CD14-positive monocyte (primary cell): ENCODE measurements at regions not wholly inside any gene's neighbourhood (a gene's known extent, or its start where the extent isn't known, plus 50 kb on each side); places are given as distances from the start of the nearest gene placed in this dataset.

ENCODE experiments used
- DNase-seq, 3 donors: peaks; one replicate each; pipeline ENCODE4 v3.0.0-alpha.2; 2011 to 2022
- H2AFZ ChIP-seq: 2 replicates; pipeline ENCODE4 v1.6.0; 2012; ENCODE audit warnings: mild to moderate bottlenecking, low read depth, low read length, inconsistent platforms; ENCODE audit not compliant: insufficient read depth, poor library complexity, severe bottlenecking
- H3K27ac ChIP-seq, 2 donors: 1 replicate in 1 of 2; 2 replicates in 1 of 2; pipeline ENCODE4 v1.5.1; 2012 to 2013; ENCODE audit warnings: low read length in 2 of 2, control low read depth in 1 of 2, inconsistent platforms in 1 of 2, low read depth in 1 of 2, mild to moderate bottlenecking in 1 of 2
- H3K27me3 ChIP-seq, 2 donors: one replicate each; pipeline versions ENCODE4 v1.6.0 to v1.6.1; 2011 to 2013; ENCODE audit warnings: low read length in 2 of 2; ENCODE audit not compliant: control insufficient read depth in 2 of 2, insufficient read depth in 2 of 2
- H3K36me3 ChIP-seq, 2 donors: replicated peaks in 1 of 2; 1 replicate in 1 of 2; 2 replicates in 1 of 2; pipeline versions ENCODE4 v1.5.1 to v1.6.1; 2012 to 2013; ENCODE audit warnings: low read length in 2 of 2, control low read depth in 1 of 2, inconsistent platforms in 1 of 2, mild to moderate bottlenecking in 1 of 2; ENCODE audit not compliant: insufficient read depth in 2 of 2, control insufficient read depth in 1 of 2
- H3K4me1 ChIP-seq, 2 donors: 1 replicate in 1 of 2; 2 replicates in 1 of 2; pipeline versions ENCODE4 v1.5.1 to v1.6.1; 2012 to 2013; ENCODE audit warnings: low read length in 2 of 2, control low read depth in 1 of 2, inconsistent platforms in 1 of 2, mild to moderate bottlenecking in 1 of 2, moderate library complexity in 1 of 2; ENCODE audit not compliant: insufficient read depth in 2 of 2, control insufficient read depth in 1 of 2
- H3K4me2 ChIP-seq: replicated peaks from 2 replicates; pipeline ENCODE3; 2012; ENCODE audit warnings: low read length, moderate library complexity, mild to moderate bottlenecking; ENCODE audit not compliant: poor library complexity, severe bottlenecking; ENCODE audit errors: extremely low read depth
- H3K4me3 ChIP-seq, 3 experiments: fragments of 200-600 bp in 1 of 3; sonication (generic) in 1 of 3; replicated peaks in 1 of 3; 1 replicate in 2 of 3; 2 replicates in 1 of 3; pipeline ENCODE4 v1.5.1; 2011 to 2013; ENCODE audit warnings: low read length in 3 of 3, mild to moderate bottlenecking in 3 of 3, control low read depth in 2 of 3, low read depth in 2 of 3, inconsistent platforms in 1 of 3, moderate library complexity in 1 of 3
- H3K79me2 ChIP-seq: 2 replicates; pipeline ENCODE4 v1.6.0; 2012; ENCODE audit warnings: mild to moderate bottlenecking, control low read depth, inconsistent platforms, low read length, moderate library complexity; ENCODE audit not compliant: insufficient read depth
- H3K9ac ChIP-seq: 2 replicates; pipeline ENCODE4 v1.6.0; 2017; ENCODE audit warnings: low read length, mild to moderate bottlenecking; ENCODE audit not compliant: insufficient read depth, poor library complexity, severe bottlenecking
- H3K9me3 ChIP-seq, 2 donors: replicated peaks in 1 of 2; 1 replicate in 1 of 2; 2 replicates in 1 of 2; pipeline versions ENCODE4 v1.5.1 to v1.6.1; 2012 to 2013; ENCODE audit warnings: low read length in 2 of 2, control low read depth in 1 of 2; ENCODE audit not compliant: control insufficient read depth in 1 of 2, insufficient read depth in 1 of 2
- H4K20me1 ChIP-seq: 2 replicates; pipeline ENCODE4 v1.6.0; 2012; ENCODE audit warnings: mild to moderate bottlenecking, low read length, control low read depth, moderate library complexity; ENCODE audit not compliant: insufficient read depth
- H3K27ac Mint-ChIP-seq, 7 donors: one replicate each; pipeline ENCODE4 v1.8.0; 2020; ENCODE audit warnings: mild to moderate bottlenecking in 7 of 7, mixed read lengths in 7 of 7, moderate library complexity in 6 of 7, inconsistent platforms in 2 of 7
- H3K27me3 Mint-ChIP-seq, 3 donors: one replicate each; pipeline ENCODE4 v1.8.0; 2021 to 2022; ENCODE audit warnings: low read depth in 3 of 3, mild to moderate bottlenecking in 3 of 3, mixed read lengths in 3 of 3, moderate library complexity in 3 of 3, inconsistent platforms in 1 of 3
- H3K36me3 Mint-ChIP-seq, 2 donors: one replicate each; pipeline ENCODE4 v1.8.0; 2020; ENCODE audit warnings: mixed read lengths in 2 of 2, inconsistent platforms in 1 of 2, mild to moderate bottlenecking in 1 of 2
- H3K4me1 Mint-ChIP-seq: one replicate; pipeline ENCODE4 v1.8.0; 2020; ENCODE audit warnings: mild to moderate bottlenecking, mixed read lengths
- H3K4me3 Mint-ChIP-seq, 2 donors: one replicate each; pipeline ENCODE4 v1.8.0; 2020; ENCODE audit warnings: mild to moderate bottlenecking in 2 of 2, mixed read lengths in 2 of 2, moderate library complexity in 1 of 2
- H3K9me3 Mint-ChIP-seq, 7 donors: one replicate each; pipeline ENCODE4 v1.8.0; 2020 to 2022; ENCODE audit warnings: mixed read lengths in 7 of 7, mild to moderate bottlenecking in 6 of 7, moderate library complexity in 6 of 7, inconsistent platforms in 2 of 7
- CTCF ChIP-seq: fragments of 200-600 bp; IDR thresholded peaks from one replicate; pipeline ENCODE4 v1.8.0; 2022; ENCODE audit warnings: antibody characterized with exemption, mild to moderate bottlenecking
- WGBS: methylation state at CpG from one replicate; pipeline ENCODE4 v1.1.5; 2013; ENCODE audit warnings: missing lambda C conversion rate; ENCODE audit not compliant: insufficient coverage; 5-methylcytosine and 5-hydroxymethylcytosine counted together
- intact Hi-C, 2 donors: fragments of 100-400 bp; cut with micrococcal nuclease; formaldehyde crosslinking; loops; one replicate each; pipeline versions ENCODE4 v1.15.0 to v1.15.1; 2023

DNA sequence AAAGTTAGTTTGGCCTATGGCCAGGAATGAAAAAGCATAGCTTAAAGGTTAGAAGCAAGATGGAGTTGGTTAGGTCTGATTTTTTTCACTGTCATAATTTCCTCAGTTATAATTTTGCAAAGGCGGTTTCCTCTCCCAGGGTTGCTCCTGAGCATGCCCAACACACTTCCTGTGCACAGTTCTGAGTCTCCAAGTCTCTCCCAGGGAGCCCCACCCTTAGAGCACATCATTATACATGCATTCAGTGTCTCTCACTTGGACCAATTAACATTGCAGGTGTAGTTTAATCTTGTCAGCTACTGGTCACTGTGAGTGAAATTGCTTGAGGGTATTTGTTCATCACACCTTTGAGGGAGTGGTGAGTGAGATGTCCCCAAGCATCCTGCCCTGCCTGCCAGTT lies 96.0 kb upstream of the ATP10A start:
- Histone ChIP-seq H3K79me2 (no peaks in the 10 kb centered on the region), H3K4me2 (no peak overlapping the region), H3K4me1 (no peaks in the 10 kb centered on the region), H3K9ac (no peak overlapping the region), H3K9me3 (no peaks in the 10 kb centered on the region), H3K4me3 (no peak overlapping the region), H4K20me1 (no peaks in the 10 kb centered on the region), H3K27ac (no peak overlapping the region), H3K27me3 (no peaks in the 10 kb centered on the region), H2AFZ (no peak overlapping the region), H3K36me3 (no peaks in the 10 kb centered on the region)
- Mint-ChIP-seq H3K4me1 (no peaks in the 10 kb centered on the region), H3K36me3 (no peaks in the 10 kb centered on the region), H3K9me3 (peaks cover 0 to 11% (median 3%) of the 10 kb centered on the region in 7 donors), H3K27me3 (peaks cover 0 to 4% (median 3%) of the 10 kb centered on the region in 3 donors), H3K27ac (no peak overlapping the region), H3K4me3 (no peak overlapping the region)
- 100% methylated on average over 1 of the region's 1 CpG for WGBS
- intact Hi-C loops = no loop called here
- DNase-seq = no peak
- TF ChIP-seq CTCF = no peak

- 100% methylated on average over 2 of the region's 2 CpGs for WGBS
- Histone ChIP-seq H3K27ac (no peak overlapping the region), H3K4me1 (no peaks in the 10 kb centered on the region), H3K4me2 (no peak overlapping the region), H3K79me2 (no peaks in the 10 kb centered on the region), H3K36me3 (no peaks in the 10 kb centered on the region), H4K20me1 (no peaks in the 10 kb centered on the region), H3K4me3 (no peak overlapping the region), H3K9me3 (peaks cover 0 to 2% of the 10 kb centered on the region in 2 donors), H3K27me3 (no peaks in the 10 kb centered on the region), H3K9ac (no peak overlapping the region), H2AFZ (no peak overlapping the region)
- no peak for DNase-seq
- Mint-ChIP-seq H3K4me3 (no peak overlapping the region), H3K36me3 (no peaks in the 10 kb centered on the region), H3K27ac (no peak overlapping the region), H3K9me3 (peaks cover 6 to 16% (median 11%) of the 10 kb centered on the region in 7 donors), H3K4me1 (no peaks in the 10 kb centered on the region), H3K27me3 (peaks cover 0 to 4% (median 0%) of the 10 kb centered on the region in 3 donors)
- intact Hi-C loops = no loop called here
- TF ChIP-seq CTCF = no peak
Measured at GRCh38 chr15:25955628-25956027, 92.5 kb upstream of the ATP10A start.
